Chondrocyte (in vitro differentiated cells): ENCODE measurements at regions not wholly inside any gene's neighbourhood (a gene's known extent, or its start where the extent isn't known, plus 50 kb on each side); places are given as distances from the start of the nearest gene placed in this dataset.

Experiments used
- DNase-seq: peaks from one replicate; pipeline ENCODE4 v3.0.0; 2021; ENCODE audit warnings: mixed read lengths, low spot score
- H3K27ac Mint-ChIP-seq: one replicate; pipeline ENCODE4 v1.8.0; 2021; ENCODE audit warnings: mild to moderate bottlenecking, moderate library complexity, mixed read lengths; ENCODE audit not compliant: unreplicated experiment
- H3K27me3 Mint-ChIP-seq: 2 replicates; pipeline ENCODE4 v1.8.0; 2021; ENCODE audit warnings: low read depth, mixed read lengths
- H3K36me3 Mint-ChIP-seq: 2 replicates; pipeline ENCODE4 v1.8.0; 2021; ENCODE audit warnings: low read depth, mixed read lengths
- H3K4me1 Mint-ChIP-seq: 2 replicates; pipeline ENCODE4 v1.8.0; 2021; ENCODE audit warnings: low read depth, mild to moderate bottlenecking, mixed read lengths
- H3K4me3 Mint-ChIP-seq: one replicate; pipeline ENCODE4 v1.8.0; 2021; ENCODE audit warnings: mild to moderate bottlenecking, moderate library complexity, mixed read lengths; ENCODE audit not compliant: unreplicated experiment
- H3K9me3 Mint-ChIP-seq: 2 replicates; pipeline ENCODE4 v1.8.0; 2021; ENCODE audit warnings: low read depth, mixed read lengths
- CTCF ChIP-seq: fragments of 200-600 bp; sonication (generic); IDR thresholded peaks from 2 replicates; pipeline ENCODE4 v1.5.0; 2021; ENCODE audit warnings: antibody characterized with exemption, mild to moderate bottlenecking, moderate library complexity

GRCh38 chr14:81584495-81584894 is 50.8 kb upstream of the SEL1L start:
- DNase-seq: no peak
- no peak overlapping the region for H3K27ac Mint-ChIP-seq
- no peaks in the 10 kb centered on the region for H3K36me3 Mint-ChIP-seq
- H3K4me1 Mint-ChIP-seq: no peaks in the 10 kb centered on the region
- H3K9me3 Mint-ChIP-seq: peaks cover 5% of the 10 kb centered on the region
- TF ChIP-seq CTCF: no peak
- H3K4me3 Mint-ChIP-seq: no peak overlapping the region
- H3K27me3 Mint-ChIP-seq: peaks cover 4% of the 10 kb centered on the region

DNA sequence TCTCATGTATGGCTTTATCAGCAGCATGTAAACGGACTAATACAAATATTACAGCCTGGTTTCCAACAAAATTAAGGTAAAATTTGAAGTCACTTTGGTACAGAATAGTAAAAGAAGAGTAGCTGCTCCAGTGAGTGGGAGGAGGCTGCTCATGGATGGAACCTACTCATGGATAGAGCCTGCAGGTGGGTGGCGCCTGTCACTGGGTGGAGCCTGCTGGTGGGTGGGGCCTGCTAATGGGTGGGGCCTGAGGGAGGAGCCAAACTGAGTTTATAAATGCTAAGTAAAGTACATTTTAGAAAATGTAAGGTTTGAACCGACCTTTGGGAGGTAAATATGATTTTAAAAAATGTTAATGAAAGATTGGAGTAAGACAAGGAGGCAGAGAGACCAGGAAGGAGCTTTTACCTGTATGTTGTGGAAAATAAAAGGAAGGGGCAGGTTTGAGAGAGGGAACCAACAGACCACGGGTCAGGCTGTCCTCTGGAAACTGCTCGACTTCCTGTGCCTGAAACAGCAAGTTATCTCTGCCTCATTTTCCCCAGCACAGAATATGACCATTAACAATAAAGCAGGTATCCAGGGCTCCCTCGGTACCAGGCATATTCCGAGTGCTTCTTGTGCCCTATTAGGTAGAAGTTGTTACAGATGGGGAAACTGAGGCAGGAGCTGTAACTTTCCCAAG is 55.9 kb upstream of the SEL1L start:
- Mint-ChIP-seq H3K4me1 (no peaks in the 10 kb centered on the region), H3K4me3 (no peak overlapping the region), H3K27me3 (peaks cover 4% of the 10 kb centered on the region), H3K9me3 (no peaks in the 10 kb centered on the region), H3K36me3 (no peaks in the 10 kb centered on the region), H3K27ac (no peak overlapping the region)
- no peak for TF ChIP-seq CTCF
- no peak for DNase-seq

DNA sequence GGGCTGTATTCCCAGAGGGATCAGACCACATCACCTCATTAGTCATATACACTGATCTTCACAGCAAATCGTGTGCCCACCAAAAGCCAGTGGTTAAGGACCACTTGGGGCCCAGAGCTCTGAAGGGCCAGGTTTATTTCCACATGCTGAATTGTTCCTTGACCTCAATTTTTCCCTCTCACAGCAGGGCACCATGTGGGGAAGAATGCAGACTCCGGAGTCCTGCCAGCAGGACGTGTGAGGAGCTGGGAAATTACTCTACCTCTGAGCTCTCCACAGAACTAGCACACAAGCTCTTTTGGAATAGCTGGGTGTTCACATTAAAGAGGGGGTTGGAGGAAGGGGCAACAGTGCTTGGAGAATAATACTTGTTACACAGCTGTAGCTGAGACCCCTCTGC is 57.6 kb upstream of the SEL1L start:
- no peak for TF ChIP-seq CTCF
- H3K4me3 Mint-ChIP-seq: no peak overlapping the region
- no peaks in the 10 kb centered on the region for H3K9me3 Mint-ChIP-seq
- no peaks in the 10 kb centered on the region for H3K4me1 Mint-ChIP-seq
- H3K27me3 Mint-ChIP-seq: peaks cover 4% of the 10 kb centered on the region
- H3K36me3 Mint-ChIP-seq: no peaks in the 10 kb centered on the region
- H3K27ac Mint-ChIP-seq: no peak overlapping the region
- DNase-seq: no peak

DNA sequence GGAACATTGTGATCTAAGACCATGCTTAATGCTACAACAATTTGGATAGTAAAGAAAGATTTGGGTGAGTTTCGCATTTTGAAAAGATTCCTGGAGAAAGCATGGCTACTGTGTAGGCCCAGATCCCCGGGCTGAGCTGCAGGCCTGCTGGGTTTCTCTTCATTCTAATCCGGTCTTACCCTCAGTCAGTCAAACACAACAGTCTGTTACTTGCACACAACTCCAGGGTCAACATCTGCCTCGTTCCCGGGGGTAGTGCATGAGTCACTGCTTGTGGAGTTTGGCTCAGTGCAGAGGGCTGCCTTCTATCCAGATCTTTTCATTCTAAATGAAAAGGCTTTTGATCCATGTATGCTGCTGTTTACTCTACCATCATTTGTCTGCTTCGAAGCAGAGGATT is 60.4 kb upstream of the SEL1L start:
- Mint-ChIP-seq H3K36me3 (no peaks in the 10 kb centered on the region), H3K27me3 (no peaks in the 10 kb centered on the region), H3K4me3 (no peak overlapping the region), H3K9me3 (no peaks in the 10 kb centered on the region), H3K27ac (no peak overlapping the region), H3K4me1 (no peaks in the 10 kb centered on the region)
- DNase-seq: no peak
- TF ChIP-seq CTCF: no peak

DNA sequence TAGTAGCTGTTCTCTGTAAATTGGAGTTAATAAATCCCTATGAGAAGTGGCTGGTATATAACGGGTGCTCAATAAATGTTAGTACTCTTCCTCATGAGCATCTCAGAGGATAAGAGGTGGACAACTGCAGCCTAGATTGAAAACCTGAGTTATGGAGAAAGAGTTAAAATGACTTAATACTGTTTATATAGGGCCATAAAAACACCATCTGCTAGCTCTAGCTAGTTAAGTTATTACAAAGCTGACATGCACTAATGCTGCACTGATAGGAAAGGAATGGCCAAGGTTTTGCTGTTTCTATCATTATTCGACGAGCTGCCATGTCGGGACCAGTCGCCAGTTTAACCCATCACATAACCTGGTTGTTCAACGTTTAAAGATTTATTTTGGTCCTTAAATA is 72.0 kb upstream of the SEL1L start:
- Mint-ChIP-seq H3K27ac (no peak overlapping the region), H3K4me3 (no peak overlapping the region), H3K27me3 (no peaks in the 10 kb centered on the region), H3K36me3 (no peaks in the 10 kb centered on the region), H3K9me3 (no peaks in the 10 kb centered on the region), H3K4me1 (no peaks in the 10 kb centered on the region)
- no peak for TF ChIP-seq CTCF
- DNase-seq: no peak
